ENCODE measurements at regions not wholly inside any gene's neighbourhood (a gene's known extent, or its start where the extent isn't known, plus 50 kb on each side); places are given as distances from the start of the nearest gene placed in this dataset.

- TF ChIP-seq, protein P1, sequence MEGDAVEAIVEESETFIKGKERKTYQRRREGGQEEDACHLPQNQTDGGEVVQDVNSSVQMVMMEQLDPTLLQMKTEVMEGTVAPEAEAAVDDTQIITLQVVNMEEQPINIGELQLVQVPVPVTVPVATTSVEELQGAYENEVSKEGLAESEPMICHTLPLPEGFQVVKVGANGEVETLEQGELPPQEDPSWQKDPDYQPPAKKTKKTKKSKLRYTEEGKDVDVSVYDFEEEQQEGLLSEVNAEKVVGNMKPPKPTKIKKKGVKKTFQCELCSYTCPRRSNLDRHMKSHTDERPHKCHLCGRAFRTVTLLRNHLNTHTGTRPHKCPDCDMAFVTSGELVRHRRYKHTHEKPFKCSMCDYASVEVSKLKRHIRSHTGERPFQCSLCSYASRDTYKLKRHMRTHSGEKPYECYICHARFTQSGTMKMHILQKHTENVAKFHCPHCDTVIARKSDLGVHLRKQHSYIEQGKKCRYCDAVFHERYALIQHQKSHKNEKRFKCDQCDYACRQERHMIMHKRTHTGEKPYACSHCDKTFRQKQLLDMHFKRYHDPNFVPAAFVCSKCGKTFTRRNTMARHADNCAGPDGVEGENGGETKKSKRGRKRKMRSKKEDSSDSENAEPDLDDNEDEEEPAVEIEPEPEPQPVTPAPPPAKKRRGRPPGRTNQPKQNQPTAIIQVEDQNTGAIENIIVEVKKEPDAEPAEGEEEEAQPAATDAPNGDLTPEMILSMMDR (IDR thresholded peaks at IDR 0.05): no peak
- no peak for TF ChIP-seq POLR2A (IDR thresholded peaks at IDR 0.05)
These were observed 145.2 kb upstream of the WSCD2 start for GRCh38 chr12:107983756-107984472.

All from lower leg skin (tissue), 3 donors.